ENCODE measurements at regions not wholly inside any gene's neighbourhood (a gene's known extent, or its start where the extent isn't known, plus 50 kb on each side); places are given as distances from the start of the nearest gene placed in this dataset.

GRCh38 chr3:75978686-75979085, 193.3 kb upstream of the ZNF717 start:
- Histone ChIP-seq H3K4me1 (ENCODE audit: low read depth, poor library complexity, severe bottlenecking) (no peaks in the 10 kb centered on the region), H4K20me1 (ENCODE audit: insufficient read depth) (no peaks in the 10 kb centered on the region), H3K4me3 (IDR thresholded peaks at IDR 0.05; ENCODE audit: insufficient read depth, low read depth, low read length) (no peak overlapping the region), H3K4me2 (no peak overlapping the region), H2AFZ (ENCODE audit: low read depth) (no peak overlapping the region), H3K36me3 (ENCODE audit: insufficient read depth) (no peaks in the 10 kb centered on the region), H3K9ac (no peak overlapping the region), H3K27ac (no peak overlapping the region), H3K79me2 (ENCODE audit: insufficient read depth, low read depth) (no peaks in the 10 kb centered on the region), H3K27me3 (ENCODE audit: insufficient read depth, low read depth) (no peaks in the 10 kb centered on the region)
- TF ChIP-seq, protein P1, sequence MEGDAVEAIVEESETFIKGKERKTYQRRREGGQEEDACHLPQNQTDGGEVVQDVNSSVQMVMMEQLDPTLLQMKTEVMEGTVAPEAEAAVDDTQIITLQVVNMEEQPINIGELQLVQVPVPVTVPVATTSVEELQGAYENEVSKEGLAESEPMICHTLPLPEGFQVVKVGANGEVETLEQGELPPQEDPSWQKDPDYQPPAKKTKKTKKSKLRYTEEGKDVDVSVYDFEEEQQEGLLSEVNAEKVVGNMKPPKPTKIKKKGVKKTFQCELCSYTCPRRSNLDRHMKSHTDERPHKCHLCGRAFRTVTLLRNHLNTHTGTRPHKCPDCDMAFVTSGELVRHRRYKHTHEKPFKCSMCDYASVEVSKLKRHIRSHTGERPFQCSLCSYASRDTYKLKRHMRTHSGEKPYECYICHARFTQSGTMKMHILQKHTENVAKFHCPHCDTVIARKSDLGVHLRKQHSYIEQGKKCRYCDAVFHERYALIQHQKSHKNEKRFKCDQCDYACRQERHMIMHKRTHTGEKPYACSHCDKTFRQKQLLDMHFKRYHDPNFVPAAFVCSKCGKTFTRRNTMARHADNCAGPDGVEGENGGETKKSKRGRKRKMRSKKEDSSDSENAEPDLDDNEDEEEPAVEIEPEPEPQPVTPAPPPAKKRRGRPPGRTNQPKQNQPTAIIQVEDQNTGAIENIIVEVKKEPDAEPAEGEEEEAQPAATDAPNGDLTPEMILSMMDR (conservative IDR thresholded peaks at IDR 0.05; ENCODE audit: low read depth, low read length), result no peak

- Histone ChIP-seq H3K27me3 (ENCODE audit: insufficient read depth, low read depth) (no peaks in the 10 kb centered on the region), H3K79me2 (ENCODE audit: insufficient read depth, low read depth) (no peaks in the 10 kb centered on the region), H3K4me2 (no peak overlapping the region), H3K9ac (no peak overlapping the region), H2AFZ (ENCODE audit: low read depth) (no peak overlapping the region), H3K4me3 (IDR thresholded peaks at IDR 0.05; ENCODE audit: insufficient read depth, low read depth, low read length) (no peak overlapping the region), H3K27ac (no peak overlapping the region), H3K4me1 (ENCODE audit: low read depth, poor library complexity, severe bottlenecking) (no peaks in the 10 kb centered on the region), H4K20me1 (ENCODE audit: insufficient read depth) (no peaks in the 10 kb centered on the region), H3K36me3 (ENCODE audit: insufficient read depth) (no peaks in the 10 kb centered on the region)
- TF ChIP-seq, protein P1 (conservative IDR thresholded peaks at IDR 0.05; ENCODE audit: low read depth, low read length), result no peak
These were observed 196.1 kb upstream of the ZNF717 start for GRCh38 chr3:75981401-75981800.

- TF ChIP-seq, protein P1 (conservative IDR thresholded peaks at IDR 0.05; ENCODE audit: low read depth, low read length), result no peak
- Histone ChIP-seq H3K4me2 (no peak overlapping the region), H3K9ac (no peak overlapping the region), H3K36me3 (ENCODE audit: insufficient read depth) (no peaks in the 10 kb centered on the region), H3K4me1 (ENCODE audit: low read depth, poor library complexity, severe bottlenecking) (no peaks in the 10 kb centered on the region), H4K20me1 (ENCODE audit: insufficient read depth) (no peaks in the 10 kb centered on the region), H3K79me2 (ENCODE audit: insufficient read depth, low read depth) (no peaks in the 10 kb centered on the region), H3K27me3 (ENCODE audit: insufficient read depth, low read depth) (no peaks in the 10 kb centered on the region), H3K4me3 (IDR thresholded peaks at IDR 0.05; ENCODE audit: insufficient read depth, low read depth, low read length) (no peak overlapping the region), H2AFZ (ENCODE audit: low read depth) (no peak overlapping the region), H3K27ac (no peak overlapping the region)
These were observed 196.8 kb upstream of the ZNF717 start for GRCh38 chr3:75982151-75982550.

- no peak overlapping the region for H3K4me2 ChIP-seq
- no peaks in the 10 kb centered on the region for H3K4me1 ChIP-seq (ENCODE audit: low read depth, poor library complexity, severe bottlenecking)
- H3K4me3 ChIP-seq (IDR thresholded peaks at IDR 0.05; ENCODE audit: insufficient read depth, low read depth, low read length), result no peak overlapping the region
- H3K79me2 ChIP-seq (ENCODE audit: insufficient read depth, low read depth), result no peaks in the 10 kb centered on the region
- H3K36me3 ChIP-seq (ENCODE audit: insufficient read depth), result no peaks in the 10 kb centered on the region
- TF ChIP-seq, protein P1 (conservative IDR thresholded peaks at IDR 0.05; ENCODE audit: low read depth, low read length), result no peak
- H2AFZ ChIP-seq (ENCODE audit: low read depth), result no peak overlapping the region
- no peaks in the 10 kb centered on the region for H3K27me3 ChIP-seq (ENCODE audit: insufficient read depth, low read depth)
- no peak overlapping the region for H3K9ac ChIP-seq
- H3K27ac ChIP-seq, result no peak overlapping the region
- H4K20me1 ChIP-seq (ENCODE audit: insufficient read depth), result no peaks in the 10 kb centered on the region
These were observed 197.8 kb upstream of the ZNF717 start for GRCh38 chr3:75983111-75983510.
